ENCODE measurements at regions not wholly inside any gene's neighbourhood (a gene's known extent, or its start where the extent isn't known, plus 50 kb on each side); places are given as distances from the start of the nearest gene placed in this dataset.

DNA sequence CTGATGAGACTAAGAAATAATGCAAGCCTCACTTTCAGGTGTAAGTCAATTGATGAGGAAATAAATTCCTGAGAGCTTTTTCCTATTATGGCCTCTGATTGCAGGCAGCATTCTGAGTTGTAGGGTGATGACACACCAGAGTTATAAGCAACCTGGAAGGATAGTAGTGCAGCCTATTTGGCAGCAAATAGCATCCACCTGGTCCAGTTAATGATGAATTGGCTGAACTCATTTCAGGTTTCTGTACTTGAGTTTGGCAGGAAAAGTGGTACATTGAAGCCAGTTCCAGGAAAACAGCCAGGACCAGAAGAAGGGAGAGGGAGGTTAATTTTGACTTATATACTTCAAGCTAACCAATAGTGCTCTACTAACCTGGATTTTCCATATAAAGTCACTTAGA is 316.8 kb downstream of the NAF1 start:
- TF ChIP-seq, protein P1, sequence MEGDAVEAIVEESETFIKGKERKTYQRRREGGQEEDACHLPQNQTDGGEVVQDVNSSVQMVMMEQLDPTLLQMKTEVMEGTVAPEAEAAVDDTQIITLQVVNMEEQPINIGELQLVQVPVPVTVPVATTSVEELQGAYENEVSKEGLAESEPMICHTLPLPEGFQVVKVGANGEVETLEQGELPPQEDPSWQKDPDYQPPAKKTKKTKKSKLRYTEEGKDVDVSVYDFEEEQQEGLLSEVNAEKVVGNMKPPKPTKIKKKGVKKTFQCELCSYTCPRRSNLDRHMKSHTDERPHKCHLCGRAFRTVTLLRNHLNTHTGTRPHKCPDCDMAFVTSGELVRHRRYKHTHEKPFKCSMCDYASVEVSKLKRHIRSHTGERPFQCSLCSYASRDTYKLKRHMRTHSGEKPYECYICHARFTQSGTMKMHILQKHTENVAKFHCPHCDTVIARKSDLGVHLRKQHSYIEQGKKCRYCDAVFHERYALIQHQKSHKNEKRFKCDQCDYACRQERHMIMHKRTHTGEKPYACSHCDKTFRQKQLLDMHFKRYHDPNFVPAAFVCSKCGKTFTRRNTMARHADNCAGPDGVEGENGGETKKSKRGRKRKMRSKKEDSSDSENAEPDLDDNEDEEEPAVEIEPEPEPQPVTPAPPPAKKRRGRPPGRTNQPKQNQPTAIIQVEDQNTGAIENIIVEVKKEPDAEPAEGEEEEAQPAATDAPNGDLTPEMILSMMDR (conservative IDR thresholded peaks at IDR 0.05; ENCODE audit: low read depth, low read length): no peak
- TF ChIP-seq EZH2 (IDR thresholded peaks at IDR 0.05; ENCODE audit: low read length, unreplicated experiment): no peak

Data from PC-3 (cell line).